Hematopoietic multipotent progenitor cell treated with erythropoietin and hydrocortisone succinate and interleukin-3 and kit ligand, for 6 days (in vitro differentiated cells): ENCODE measurements at regions not wholly inside any gene's neighbourhood (a gene's known extent, or its start where the extent isn't known, plus 50 kb on each side); places are given as distances from the start of the nearest gene placed in this dataset.

Experiments used
- DNase-seq: peaks from one replicate; pipeline ENCODE4 v3.0.0-alpha.2; 2015

DNA sequence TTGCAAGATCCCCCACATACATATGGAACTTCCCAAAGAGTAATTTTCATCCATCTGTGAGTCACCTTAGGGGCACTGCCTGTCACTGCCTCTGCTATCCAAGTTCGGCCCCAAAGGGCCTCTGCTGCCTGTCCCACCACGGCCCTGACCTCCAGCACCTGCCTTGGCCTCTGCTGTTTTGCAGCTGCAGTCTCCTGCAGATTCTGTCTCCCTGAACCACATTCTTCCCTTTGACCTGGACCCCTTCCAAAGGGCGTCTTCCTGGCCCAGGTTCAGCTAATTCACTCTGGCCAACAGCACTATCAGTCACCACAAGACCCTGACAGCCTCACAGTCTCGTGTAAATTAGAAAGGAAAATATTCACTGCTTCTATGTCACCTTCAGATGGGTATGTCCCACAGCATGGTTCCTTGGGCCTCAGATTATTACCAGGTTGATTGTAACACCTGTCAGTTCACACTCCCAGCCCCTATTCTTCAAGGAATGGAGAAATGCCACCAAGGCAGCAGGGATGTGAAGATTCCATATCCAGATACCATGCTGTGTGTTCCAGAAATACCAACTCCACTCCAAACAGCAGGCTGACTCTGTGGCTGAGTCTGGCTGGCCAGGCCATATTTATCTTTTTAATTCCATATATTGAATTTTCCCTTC lies 479.3 kb downstream of the ARHGEF28 start:
- peak; percentile 55 for DNase-seq

DNA sequence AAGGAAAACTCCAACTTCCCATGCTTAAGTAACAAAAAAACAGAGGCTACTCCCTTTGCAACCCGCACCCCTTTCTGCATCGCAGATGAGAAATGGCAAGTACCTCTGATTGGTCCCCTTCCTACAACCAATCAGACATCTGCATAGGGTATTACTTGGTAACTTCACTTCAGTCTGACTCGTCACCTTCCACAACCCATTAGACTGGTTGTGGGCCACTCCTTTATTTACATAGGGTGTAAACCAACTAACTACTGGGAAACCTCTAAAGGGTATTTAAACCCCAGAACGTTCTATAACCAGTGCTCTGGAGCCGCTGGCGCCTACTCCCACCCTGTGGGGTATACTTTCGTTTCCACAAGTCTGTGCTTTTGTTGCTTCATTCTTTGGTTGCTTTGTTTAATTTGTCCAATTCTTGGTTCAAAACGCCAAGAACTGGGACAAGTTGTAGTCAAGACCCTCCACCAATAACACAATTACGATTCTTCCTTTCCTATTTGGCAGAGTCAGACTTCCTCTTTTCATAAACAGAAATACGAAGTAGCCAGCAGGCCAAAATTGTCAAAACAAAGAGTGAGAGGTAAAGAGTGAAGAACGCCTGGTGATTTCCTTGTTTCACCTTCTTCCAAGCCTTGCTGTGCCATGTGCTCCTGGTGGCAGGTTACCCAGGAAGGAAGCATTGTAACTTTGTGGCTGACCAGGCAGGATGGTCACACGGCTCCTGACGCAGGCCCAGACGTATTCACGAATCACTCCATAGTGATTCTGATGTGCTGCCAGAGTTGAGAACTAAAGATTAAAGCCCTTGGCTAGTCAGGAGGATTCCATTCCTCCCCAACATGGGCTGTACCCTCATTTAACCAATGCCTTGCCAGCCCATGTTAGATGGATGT lies 477.4 kb downstream of the ARHGEF28 start:
- DNase-seq: no peak

DNA sequence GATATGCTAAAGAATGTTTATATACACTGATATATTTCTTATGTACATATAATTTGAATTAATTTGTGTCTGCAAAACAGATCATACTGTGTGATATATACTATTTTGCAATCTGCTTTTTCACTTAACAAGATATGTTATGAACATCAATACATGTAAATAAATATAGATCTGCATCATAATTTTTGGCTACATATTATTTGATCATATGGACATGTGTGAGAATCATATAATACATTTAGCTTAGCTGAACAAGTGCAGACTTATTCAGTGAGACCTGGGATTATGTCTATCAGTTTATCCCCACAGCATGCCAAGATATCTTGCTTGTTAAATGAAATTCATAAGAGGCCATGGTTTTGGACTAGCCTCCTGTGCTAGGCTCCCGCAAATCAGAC lies 474.3 kb downstream of the ARHGEF28 start:
- no peak for DNase-seq

DNA sequence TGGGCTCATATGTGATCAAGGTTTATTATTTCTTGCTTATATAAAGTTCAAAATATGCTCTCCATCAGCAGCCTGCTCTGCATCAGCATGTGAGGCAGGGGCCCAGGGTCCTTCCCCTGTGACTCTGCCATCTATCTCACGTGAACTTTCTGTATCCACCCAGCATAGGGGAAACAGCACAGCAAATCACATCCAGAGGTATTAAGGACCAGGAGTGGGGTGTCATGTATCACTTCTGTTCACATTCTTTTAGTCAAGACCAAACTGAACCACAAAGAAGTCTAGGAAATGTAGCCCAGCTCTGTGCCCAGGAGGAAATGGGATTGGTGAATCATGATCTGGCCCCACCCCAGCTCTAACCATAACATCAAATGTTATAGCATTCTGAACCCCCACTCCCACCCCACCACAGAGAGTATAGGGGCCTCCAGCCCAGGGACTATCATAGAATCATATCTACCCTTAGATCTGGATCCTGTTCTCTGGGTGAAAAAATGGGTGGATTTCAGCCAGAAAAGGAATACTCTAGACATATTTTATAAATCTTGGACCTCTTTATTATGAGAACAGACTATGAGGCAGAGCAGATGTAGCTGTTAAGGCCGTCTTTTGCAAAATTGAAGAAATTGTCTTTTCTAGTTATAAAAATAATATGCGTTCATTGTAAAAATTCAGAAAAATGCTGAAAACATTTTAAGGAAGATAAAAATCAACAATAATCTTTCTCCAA lies 473.7 kb downstream of the ARHGEF28 start:
- no peak for DNase-seq

DNA sequence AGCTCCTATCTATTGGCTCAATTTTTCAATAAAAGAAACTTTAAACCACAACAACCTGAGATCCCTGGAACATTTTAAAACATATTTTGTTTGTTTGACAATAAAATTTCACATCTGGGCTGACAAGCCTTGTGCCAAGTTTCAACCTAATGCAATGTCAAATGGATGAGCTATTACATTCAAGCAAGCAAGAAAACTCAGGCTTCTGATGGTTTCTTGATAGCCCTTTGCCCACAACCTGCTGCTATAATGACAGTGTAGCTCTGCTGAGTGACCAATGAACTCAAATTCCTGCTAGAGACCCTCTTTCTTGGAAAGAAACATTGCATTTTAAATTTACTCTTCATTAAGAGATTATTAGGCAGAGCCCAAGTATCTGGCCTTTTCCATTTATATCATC lies 472.9 kb downstream of the ARHGEF28 start:
- no peak for DNase-seq

DNA sequence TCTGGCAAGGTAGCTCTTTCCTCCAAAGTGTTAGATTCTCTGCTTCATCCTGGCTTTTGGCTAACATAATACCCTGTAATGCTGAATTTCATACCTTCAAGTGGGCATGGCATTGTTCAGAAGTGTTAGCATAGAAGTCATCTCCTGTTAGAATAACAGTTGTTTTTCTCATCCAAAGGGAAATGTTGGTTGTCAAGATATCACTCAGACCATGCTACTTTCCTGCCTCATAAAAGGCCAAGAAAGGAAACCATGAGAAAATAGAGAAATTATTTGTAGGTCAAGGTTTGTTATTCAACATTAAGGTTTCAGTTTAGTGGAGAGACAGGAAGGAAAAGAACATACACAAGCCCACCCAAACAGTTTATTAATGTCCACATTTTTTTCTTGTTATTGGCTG lies 472.5 kb downstream of the ARHGEF28 start:
- no peak for DNase-seq

DNA sequence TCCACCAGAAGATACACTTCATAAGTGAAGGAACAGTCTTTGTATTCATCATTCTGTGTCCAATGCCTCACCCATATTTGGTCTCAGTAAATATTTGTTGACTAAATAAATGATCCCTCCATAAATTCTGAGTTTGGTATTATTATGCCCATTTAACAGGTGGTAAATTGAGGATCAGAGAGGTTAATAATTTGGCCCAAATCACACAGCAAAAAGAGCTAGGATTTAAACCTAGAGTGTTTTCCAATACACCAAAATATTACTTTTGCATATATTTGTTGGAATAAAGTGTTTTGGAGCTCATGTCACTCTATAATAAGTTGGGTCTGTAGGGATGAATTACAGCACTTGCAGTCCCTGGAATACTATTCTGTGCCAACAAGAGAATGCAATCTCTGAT lies 470.3 kb downstream of the ARHGEF28 start:
- no peak for DNase-seq

DNA sequence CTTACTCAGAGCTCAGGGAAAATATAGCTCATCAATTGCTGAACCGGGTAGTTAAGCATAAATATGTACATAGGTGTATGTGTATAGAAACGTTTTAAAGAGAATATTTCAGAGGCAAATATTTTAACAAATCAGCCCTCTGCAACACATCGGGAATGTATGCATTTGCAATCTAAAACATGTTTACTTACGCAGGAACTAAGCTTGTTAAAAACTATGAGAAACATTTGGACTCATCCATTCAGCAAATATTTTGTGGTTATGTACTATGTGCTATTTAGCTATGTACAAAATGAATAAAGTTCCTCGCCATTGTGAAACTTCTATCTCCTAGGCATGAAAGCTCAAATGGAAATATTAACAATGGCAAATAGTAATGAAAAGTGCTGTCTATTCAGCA lies 469.9 kb downstream of the ARHGEF28 start:
- no peak for DNase-seq

DNA sequence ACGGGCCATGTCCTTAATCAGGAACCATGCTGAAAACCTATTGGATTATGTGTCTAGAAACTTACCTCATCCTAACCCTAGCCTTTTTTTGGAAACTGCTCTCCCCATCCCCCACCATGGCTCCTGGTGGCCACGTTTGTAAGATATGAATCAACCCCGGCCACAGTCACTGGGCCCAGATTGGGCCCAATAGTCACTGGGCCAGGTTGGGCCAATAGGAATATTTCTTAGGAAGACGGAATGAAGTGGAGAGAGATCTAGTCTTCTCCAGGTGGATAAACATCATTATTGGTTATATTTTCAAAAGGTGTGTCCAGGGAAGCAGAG lies 468.7 kb downstream of the ARHGEF28 start:
- DNase-seq: no peak

DNA sequence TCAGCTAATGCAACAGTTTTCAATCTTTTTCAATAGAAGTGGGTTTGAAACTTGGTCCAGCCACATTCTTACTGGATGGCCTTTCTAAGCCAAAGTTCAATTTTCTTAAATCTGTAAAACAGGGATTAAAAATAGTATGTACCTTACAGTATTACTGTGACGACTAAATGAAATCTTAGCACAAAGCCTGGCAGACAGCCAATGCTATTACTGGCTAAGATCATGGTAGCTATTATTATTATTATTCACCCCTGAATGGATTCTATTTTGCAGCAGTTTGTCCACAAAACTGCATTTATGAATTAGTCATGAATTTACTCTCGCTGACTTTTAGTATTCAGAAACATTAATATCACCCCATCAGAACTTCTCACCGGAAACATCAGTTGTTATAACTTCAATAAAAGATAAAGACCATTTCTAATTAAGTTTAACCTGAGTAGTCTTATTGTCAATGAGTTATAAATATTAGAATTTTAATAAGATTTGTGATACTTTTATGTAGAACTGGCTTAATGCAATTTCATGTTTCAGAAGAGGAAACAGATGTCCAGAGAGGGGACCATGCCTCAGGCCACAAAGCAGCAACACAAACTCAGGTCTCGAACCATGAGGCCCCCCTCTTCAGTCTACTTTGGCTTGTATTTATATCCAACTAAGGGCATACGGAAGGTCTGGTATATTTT lies 468.2 kb downstream of the ARHGEF28 start:
- DNase-seq: no peak

DNA sequence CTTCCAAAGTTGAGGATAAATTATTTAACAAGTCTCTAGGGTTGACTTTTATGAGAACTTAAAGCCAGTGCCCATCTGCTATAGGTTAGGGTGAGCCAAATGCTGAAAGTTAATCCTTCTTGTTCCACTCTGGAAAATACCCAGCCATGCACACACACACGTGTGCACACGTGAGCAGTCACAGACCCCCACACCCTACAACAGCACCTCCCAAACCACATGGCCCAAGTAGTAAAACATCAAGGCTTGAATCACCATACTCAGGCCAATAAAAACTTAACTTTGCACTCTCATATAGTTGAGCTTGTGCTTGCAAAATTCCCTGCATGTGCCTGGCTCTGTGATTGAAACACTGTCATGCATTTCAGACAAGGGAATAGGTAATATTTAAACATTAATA lies 467.6 kb downstream of the ARHGEF28 start:
- no peak for DNase-seq

DNA sequence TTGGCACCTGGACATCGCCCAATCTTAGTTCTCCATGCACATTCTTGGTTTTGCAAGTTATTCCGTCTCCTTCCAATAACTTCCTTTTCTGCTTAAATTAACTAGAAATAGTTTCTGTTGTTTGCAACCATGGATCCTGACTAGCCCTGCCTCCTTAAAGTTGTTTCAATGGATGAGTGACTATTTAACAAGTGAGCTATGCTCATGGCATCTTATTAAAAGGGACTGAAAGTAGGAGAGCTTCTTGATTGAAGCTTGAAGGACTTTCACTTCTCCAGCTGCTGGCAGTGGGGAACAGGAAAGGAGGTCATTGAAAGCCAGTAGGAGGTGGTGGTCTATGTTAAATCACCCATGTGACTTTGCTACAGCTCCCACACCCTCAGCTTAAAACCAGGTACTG lies 466.8 kb downstream of the ARHGEF28 start:
- DNase-seq: no peak

DNA sequence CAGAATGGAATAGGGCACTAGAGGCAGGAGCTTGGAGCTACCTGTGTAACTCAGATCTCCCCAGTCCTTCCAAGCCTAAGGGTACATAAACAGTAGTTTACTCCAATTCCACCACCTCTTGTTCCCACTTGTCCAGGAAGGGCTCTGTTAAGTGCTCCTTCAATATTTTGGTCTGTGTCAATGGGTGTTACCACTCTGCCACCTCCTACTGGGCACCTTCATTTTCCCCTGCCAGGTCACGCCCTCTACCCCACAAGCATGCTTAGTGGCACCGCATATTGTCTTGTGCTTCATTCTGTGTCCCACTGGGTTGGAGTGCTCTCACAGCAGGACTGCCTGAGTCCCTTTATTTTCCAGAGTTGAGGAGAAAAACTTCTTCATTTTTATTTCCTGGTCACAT lies 459.8 kb downstream of the ARHGEF28 start:
- no peak for DNase-seq

DNA sequence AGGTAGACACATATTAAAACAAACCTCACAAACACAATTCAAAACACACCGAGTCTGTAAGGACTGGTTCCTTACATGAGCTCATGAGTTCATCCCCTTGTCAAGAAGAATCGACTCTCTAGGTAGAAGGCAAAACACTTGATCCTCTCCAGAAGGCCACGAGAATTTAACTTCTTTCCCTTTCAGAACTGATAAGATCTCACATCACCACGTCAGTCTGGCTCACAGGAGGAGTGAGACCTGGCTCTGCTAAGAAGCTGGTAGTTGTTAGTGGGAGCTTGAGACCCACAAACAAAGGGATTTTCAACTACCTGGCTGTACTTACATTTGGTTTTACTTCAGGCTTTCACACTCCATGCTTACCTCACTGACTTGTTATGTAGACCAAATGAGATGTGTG lies 459.2 kb downstream of the ARHGEF28 start:
- DNase-seq: no peak

DNA sequence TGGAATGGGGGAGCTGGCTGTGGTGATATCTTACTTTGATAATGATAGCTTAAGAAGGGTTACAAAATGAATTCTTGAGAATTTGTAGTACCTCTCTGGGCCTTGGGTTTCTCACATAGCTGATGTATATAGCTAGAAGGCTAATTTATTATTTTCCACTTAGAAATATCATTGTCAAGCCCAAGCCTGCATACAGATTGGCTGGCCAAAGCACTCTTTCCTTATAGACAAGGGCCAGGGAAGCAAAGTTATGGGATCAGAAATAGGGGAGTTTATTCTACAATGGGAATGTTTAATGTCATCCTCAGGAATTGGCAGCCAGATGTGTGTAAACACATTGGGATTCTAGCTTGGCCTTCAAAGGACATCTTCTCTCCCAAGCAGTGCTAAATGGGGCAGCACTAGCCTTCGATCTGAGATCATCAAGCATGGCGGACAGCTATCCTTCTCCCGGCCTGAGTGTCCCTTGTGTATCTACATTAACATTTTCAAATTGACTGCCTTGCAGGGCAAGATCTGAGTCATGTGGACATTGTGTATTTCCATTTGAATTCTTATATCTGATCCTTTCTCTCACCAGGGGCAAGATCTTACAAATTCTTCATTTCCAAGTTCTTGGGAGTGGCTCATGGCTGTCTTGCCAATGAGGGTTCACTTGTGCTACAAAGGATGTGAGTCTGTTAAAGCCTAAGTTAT lies 457.2 kb downstream of the ARHGEF28 start:
- DNase-seq: no peak

DNA sequence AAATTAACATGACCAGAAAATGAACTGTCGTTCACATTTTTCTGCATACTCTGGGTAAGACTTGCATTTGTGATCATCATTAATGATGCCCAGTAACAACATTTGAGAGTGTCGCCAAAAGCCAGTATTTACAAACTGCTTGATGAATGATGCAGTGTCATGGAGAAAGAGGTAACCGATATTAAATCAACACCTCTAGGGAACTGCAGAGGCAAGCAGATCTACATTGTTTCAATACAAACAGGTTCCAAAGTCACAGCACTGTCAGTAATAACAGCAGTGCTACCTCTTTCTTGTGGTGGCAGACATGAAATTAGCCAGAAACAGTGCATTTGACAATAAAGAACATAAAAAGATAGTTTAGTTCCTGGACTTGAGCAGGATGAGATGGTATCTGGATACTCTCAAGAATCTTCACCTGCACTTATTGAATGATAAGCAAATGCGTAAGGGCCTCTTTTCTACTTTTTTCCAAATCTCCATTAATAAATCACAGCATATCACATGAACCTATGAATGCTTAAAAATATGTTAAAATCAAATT lies 456.6 kb downstream of the ARHGEF28 start:
- no peak for DNase-seq

DNA sequence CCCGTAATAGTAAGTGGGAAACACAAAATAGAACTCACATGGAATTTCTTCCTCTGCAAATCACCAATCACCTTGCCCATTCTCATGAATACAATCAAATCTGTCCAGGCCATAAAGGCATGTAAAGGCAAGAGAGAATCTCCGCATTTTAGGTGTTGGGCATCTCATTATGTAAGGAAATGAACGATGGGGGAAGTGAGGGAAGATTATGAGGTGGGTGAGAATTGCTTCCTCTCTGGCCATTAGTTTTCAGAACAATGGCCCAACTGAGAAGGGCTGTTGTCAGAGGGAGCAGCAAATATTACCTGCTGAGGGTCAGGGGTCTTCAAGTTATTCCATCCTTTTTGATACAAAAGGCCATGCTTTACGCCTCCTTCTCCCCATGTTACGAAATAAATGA lies 455.1 kb downstream of the ARHGEF28 start:
- DNase-seq: no peak

DNA sequence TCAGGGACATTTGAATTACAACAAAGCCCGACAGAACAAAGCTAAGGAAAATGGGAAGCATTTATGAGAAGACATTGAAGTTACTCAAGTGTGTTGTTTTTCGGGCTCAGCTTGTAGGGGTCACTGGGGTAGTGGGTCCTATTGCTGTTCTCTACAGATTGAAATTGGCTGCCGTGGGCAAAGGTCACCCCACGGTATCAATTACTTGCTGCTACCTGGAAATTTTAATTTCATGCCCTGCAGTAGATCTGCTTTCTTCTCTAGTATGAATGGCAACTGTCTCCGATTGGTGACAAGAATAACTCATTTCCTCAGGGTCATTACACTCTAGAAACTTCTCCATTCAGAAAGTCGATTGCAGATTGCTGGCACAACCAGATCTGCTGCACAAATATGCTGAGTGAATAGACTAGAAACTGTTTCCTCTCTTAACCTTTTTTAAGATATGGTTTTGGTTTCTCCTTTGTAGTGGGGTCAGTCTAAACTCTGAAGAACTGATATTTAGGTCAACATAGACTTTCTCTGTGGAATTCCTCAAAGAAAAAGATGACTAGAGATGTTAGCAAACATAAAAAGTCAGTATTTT lies 454.1 kb downstream of the ARHGEF28 start:
- DNase-seq: no peak

DNA sequence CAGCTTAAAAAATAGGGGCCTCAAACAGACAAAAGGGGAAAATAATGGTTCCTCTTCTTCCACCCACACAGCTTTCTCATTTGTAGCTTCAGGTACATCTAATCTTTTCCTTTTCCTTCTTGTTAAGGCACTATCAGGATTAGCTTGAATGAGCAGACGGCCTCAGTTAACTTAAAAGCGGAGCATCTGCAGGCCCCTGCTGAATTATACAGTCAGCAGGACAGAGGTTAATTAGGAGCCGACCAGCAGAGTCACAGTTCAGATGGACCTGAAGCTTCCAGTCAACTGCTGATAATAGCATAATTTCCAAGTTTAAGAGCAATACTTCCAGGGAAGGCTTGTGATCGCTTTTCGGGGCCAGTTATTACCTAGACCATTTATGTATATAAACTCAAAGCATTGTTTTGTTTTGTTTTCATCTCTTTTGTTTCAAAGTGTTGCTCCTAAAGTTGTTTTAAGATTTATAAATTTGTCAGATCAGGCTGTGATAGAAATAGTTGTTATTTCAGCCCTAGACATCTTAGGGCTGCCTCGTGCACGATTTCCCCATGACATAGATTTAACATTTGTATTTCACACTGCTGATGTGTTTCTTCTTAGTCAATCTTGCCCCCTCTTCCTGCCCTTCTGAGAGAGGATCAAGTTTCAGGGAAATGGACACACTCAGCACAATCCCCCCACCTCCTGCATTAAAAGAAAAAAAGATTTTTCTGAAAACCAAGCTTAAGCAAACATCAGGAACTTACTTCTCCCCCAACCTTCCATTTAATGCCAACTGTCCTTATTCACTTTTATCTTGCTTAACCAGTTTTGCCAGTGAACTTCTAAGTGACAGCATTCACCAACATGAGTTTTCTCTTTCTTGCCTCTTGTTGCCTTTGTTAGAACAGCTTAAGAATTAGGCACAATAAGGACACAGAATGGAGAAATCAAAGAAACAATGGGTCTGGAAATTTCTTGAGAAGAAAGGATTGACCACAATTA lies 449.8 kb downstream of the ARHGEF28 start:
- no peak for DNase-seq

DNA sequence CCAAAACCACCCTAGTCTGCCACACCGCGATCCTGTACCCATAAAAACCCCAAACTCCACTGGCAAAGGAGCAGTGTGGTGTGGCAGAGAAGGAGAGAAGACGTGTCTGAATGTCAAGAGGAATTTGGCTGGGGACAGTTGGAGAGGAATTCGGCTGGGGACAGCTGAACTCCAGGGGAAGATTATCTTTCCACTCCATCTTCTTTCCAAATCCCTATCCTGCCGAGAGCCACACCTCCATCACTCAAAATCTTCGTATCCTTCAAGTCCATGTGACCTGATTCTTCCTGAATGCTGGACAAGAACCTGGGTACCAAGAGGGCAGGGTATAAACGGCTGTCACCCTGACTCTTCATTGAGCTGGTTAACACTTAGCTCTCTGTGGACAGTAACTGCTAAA lies 448.1 kb downstream of the ARHGEF28 start:
- DNase-seq: no peak

DNA sequence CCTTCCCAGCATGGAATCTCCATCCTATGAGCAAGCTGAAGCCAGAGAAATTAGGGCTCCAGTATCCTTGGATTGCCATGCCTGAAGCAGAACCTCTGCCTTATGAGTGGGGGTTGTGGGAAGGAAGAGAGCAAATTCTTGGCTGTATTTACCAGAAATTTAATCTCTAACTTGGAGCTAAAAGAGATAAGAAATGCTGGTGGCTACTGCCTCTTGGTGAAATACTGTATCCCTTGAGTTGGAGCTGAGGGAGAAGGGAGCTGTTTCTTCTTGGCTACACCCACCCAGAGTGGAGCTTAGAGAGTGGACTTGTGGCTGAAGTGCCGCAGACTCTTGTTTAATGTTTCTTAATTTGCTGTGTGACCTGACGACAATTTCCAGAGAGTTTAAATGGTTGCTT lies 447.3 kb downstream of the ARHGEF28 start:
- DNase-seq: no peak
